GM19455 (cell line): ENCODE measurements at regions not wholly inside any gene's neighbourhood (a gene's known extent, or its start where the extent isn't known, plus 50 kb on each side); places are given as distances from the start of the nearest gene placed in this dataset.

Source experiments
- ATAC-seq: cut with Tn5 transposase; IDR thresholded peaks from one replicate; pipeline ENCODE4 v1.9.1; 2021; ENCODE audit not compliant: unreplicated experiment

DNA sequence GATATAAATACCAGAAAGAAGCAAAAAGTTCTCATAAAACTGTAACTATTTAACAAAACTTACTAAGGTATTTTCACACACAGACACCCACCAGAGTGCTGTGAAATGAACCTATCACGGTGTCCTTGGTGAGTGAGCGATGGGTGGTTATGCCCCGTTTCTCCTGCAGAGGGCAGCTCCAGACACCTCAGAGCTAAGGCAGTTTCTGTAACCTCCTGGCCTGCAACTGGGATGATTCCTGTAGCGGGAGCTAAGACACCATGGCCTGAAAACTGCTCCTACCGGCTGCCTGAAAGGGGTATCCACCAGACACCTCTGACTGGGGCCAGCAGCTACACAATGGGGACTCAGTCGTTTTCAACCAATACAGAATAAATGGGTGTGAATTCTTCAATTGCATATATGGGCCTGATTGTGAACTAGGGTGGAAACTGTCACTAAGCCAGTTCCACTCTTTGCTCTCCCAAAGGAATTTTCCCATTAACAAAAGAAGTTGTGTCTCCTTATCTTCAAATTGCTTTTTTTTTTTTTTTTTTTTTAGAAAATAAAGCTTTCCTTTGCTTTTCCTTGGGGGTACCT is 2375.8 kb upstream of the TENM3 start:
- no peak for ATAC-seq

DNA sequence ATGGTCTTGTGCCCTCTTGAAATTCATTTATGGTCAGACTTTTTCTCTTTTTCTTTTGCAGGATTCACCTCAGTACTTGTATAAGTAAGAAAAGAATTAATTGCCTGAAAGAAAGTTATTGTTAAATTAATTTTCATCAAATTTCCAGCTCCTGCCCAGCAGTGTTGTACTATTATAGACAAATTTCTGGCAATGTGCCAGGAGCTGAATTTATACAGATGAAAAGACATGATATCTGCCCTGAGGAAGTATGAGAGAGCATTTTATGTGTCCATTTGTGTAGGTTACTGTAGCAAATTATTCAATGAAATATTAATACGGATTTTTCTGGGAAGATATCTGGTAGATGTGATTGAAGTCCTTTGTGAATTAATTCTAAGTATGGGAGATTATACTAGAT is 2371.5 kb upstream of the TENM3 start:
- no peak for ATAC-seq

DNA sequence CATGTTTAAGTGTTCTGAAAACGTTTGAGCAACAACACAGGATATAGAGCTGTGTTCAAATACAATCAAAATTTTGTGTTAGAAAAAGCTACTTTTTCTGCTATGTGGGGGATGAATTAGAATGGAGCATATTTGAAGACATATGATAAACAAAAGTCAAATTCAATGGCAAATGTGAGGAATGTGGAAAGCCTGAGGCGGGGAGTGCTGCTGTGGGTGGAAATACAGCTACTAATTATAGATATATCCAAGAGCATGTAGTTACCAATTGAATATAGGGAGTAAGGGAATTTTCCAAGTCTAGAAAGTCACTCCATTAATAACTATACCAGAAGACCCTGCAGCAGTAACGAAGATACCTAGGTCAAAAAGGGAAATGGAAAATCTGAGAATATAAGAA is 2370.4 kb upstream of the TENM3 start:
- no peak for ATAC-seq

DNA sequence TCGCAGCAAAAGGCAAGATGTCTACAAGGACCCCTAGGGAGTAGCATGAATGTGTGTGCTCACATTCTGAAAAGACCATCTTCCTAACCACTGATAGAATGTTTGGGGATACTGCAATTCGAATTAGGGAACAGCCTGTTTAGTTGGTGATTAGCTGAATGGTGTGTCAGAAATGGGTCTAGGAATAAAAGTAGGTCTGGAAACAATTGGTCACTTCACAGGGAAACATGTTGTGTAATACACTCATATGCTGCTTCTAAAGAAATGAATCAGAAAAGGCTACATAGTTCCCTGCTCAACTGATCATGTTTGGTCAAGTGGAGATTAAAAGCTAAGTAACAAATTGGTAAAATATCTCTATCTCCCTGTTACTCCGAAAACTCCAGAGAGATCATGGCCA is 2362.4 kb upstream of the TENM3 start:
- no peak for ATAC-seq

DNA sequence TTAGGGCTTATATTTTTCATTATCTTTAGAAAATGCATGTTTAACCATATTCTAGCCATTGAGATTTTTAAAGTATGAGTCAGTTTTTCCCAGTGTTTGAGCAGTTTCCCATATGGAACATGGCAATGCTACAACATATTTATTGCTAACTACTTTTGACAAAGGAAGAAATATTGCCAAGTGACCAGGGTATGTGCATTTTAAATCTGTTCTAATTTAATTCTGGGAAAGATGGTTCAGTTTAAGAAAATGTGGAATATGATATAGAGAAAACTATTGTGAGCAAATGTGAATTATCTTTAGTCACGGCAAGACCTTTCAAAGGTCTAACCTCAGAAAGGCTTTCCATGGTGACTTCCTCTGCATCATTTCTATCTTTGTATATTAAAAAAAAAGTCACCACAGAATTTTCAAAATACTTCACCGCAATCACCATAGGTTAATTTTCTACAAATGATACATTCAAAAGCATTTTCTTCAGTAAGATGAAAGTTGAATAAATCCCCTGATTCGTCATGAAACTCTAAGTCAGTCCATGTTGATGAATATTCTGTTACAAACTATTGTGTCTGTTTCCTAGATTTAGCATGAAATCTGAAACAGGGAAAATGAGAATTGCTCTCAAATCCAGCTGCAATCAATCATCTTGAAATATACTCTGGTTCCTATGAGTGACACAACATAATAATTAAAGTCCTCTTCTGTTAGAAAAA is 2349.0 kb upstream of the TENM3 start:
- ATAC-seq = no peak

DNA sequence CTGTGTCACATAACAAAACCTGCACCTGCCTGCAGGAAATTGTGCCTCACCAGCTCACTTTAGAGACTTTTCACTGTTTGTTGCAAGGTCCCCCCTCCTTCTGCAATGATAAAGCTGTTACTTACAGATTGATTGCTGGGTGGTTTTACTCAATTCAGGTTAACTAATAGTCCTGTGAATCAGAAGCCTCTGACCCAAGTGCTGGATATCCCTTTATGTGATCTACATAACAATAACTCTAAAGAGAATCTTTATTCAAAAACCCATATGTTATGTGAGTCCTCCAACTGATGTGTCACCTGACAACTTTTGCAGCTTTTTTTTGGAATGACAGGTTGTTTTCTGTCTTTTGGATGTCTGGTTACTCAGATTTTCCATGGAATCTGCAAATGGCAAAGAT is 2323.6 kb upstream of the TENM3 start:
- ATAC-seq = no peak

DNA sequence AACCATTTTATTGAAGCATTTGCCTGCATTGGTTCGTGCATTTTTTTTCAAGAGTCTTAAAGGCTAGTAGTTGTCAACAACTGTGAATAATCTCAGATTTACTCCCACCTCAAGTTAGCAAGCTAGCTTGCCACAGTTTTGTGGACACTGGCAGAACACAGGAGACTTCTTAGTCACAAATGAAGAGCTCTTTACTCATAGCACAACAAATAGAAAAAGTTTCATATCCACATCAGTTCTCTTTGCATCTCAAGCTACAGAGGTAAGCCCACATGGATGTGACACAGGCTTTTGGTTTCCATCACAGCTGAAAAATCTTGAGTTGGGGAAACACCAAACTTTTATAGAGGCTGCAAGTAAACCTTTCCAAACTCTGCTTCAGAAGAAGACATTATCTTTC is 2315.7 kb upstream of the TENM3 start:
- no peak for ATAC-seq

DNA sequence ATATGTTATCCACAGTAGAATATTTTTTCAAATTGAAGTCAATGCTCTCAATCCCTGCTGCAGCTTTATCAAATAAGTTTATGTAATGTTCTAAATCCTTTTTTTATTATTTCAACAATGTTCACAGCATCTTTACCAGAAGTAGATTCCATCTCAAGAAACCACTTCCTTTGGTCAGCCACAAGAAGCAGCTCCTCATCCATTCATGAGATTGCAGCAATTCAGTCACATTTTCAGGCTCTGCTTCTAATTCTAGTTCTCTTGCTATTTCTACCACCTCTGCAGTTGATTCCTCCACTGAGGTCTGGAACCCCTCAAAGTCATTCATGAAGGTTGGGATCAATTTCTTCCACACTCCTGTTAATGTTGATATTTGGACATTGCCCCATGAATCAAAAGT is 2301.3 kb upstream of the TENM3 start:
- no peak for ATAC-seq

DNA sequence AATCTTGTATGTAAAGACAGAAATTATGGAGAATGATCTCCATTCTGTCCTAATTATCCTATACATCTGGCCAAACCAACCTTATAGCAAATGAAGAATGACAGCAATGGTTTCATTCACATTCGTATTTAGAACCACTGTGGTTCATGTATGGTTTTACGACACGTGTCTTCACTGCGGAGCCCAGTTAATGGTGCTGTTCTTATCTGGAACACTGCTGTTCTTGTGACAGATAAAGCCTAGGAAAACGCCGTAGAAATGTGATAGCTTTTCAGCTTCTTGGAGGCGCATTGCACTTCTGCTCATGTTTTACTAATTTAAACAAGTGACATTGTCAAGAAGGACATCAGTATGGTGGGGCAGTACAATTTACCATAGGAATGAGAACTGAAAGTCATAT is 2266.4 kb upstream of the TENM3 start:
- ATAC-seq = no peak

DNA sequence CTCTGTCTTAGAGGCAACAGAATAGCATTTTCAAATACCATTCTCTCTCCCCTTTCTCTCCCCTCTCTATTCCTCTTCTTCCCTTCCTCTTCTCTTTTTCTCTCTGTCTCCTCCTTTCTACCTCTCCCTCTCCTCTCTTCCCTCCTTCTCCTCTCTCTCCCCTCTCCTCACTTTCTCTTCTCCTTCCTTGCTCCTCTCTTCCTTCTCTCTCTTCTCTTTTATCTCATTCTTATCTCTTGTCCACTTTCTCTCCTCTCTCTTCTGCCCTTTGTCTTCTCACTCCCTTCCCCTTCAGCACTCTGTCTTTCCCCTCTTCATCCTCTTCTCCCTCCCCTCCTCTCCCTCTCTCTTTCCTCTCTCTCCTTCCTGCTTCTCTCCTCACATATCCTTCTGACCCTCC is 2265.8 kb upstream of the TENM3 start:
- ATAC-seq = no peak

DNA sequence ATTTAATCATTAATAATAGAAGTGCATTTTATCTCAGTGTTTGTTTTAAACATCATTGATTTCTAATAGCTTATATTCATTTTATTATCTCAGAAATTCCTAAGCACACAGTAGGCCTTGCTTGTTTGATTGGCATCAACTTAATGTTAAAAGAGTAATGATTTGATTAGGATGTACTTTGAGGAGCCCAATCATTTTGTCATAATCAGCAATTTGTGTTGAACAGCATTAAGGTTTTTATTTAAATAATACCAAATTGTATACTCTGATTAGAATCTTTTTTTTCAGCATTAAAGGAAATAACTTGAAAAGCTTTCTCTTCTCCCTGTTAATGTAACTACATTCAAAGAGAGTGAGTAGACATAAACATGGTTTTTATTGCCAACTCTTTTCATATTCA is 2262.0 kb upstream of the TENM3 start:
- no peak for ATAC-seq

DNA sequence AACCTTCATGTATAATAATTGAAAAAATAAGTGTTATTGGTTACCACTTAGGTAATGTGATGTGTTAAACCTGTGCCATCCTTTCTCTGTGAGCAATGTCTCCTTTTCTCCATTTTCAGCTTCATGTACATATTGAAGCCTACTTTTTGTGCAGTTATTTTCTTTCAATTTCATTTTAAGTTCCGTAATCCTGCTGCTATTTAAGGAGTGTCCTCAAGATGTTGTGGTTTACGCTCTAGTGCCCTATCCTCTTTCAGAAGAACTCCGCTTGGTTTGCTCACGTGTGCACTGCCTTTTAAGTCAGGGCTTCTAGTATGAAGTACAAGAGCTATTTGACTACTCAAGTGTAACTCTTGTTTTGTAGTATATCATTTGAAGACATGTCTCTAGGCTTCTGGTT is 2253.2 kb upstream of the TENM3 start:
- peak; percentile 97 for ATAC-seq

DNA sequence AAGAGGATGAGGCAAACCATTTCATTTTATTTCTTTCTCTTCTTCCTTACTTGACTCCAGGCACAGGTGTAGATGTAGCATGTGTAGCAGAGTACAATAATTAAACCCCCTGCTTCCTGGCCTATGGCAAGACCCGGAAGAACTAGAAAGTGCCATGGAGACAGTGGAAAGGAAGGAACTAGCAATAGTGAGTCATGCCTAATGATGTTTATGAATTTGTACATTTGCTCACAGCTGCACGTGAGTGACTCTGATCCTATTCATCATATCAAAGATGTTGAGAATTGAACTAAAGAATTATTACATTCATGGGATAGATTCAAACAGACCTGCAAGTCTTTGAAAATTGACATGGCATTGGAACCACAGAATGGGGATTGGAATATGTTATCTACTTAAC is 2233.9 kb upstream of the TENM3 start:
- no peak for ATAC-seq

DNA sequence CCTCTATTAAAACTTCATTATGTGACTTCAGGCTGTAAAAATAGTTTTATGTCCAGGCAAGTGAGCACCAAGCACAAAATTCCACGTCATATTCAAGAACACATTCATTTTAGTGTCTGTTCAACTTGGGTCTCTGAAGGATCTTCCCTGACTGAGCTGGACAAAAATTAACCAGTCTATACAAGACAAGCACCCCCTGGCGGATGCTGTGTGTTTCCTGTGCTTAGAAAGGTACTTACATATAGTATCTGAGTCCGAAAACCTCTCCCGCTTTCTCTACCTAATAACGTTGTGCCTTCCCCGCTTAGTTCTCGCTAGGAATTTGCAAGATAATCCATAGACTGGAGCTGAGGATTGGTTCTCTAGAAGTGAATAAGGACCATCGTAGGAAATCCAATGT is 2214.5 kb upstream of the TENM3 start:
- no peak for ATAC-seq

DNA sequence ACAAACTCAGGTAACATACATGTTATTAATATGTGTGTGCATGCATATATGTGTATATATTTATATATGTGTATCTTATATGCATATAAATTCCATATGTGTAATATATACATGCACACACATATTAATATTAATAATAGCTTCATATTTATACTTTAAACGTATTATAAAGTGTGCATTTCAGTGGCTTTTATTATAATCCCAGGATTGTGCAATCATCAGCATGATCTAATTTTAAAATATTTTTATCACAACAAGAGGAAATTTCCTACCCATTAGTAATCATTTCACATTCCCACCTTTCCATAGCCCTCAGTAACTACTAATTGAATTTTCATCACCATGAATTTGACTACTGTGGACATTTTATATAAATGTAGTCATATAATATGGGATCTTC is 2211.9 kb upstream of the TENM3 start:
- ATAC-seq = no peak

DNA sequence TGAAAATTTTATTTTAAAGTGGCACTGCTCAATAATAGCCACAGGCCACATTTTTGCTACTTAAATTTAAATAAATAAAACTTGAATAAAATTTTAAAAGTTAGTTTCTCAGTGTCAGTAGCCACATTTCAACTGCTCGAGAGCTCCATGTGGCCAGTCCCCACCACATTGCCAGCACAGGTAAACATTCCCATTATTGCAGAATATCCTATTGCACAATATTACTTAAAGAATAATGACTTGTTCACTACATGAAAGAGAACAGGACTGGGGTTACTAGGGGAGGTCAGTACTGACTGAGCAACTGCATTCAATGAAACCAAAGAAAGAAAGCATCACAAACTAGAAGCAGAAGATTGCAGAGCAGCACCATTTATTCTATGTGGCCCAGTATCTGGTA is 2201.6 kb upstream of the TENM3 start:
- ATAC-seq = no peak

DNA sequence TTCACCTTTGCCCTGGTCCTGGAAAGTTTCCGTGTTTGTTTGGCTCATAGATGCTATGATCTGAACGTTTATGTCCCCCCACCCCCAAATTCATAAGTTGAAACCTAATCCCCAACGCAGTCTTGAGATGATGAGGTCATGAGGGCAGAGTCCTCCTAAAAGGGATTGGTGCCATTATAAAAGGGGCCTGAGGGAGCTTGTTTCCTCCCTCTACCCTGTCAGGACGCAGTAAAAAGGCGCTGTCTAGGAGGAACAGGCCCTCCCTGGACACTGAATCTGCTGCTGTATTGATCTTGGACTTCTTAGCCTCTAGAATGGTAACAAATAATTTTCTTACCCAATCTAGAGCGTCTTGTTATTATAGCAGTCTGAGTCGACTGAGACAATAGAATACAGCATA is 2190.6 kb upstream of the TENM3 start:
- ATAC-seq = no peak

DNA sequence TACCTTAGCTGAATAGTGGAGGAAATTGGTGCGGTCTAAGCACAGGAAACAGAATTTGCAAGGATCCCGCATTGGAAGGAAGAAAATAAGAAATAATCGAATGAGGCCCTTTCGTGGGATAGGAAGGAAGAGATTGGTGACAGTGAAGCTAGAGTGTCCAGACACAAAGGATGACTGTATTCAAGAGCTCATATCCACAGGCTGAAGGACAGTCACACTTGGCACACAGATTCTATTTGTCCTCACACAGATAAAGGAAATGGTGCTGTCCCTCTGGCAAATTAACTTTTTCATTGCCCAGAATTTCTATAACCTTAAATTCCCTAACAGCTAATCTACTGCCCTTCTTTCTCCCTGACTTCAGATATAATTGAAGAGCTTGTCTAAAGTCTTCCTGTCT is 2188.9 kb upstream of the TENM3 start:
- no peak for ATAC-seq

DNA sequence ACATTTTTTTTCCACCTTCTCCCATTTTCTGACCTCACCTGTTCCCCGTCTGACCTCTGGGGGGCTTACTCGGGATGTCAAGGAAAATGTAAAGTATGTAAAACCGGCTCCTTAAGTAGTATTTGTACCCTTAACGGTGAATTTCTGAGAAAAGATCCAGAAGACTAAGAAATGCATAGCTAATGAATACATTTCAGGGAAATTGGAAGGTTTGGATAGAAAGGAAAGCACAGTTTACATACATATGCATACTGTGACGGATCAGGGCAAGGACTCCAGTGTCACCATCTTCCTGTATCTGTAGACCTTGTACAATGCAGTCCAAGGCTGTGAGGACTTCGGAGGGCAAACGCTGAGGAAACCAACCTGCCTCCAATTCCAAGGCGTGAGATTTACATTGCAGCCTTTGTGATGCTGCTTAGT is 2185.9 kb upstream of the TENM3 start:
- no peak for ATAC-seq

DNA sequence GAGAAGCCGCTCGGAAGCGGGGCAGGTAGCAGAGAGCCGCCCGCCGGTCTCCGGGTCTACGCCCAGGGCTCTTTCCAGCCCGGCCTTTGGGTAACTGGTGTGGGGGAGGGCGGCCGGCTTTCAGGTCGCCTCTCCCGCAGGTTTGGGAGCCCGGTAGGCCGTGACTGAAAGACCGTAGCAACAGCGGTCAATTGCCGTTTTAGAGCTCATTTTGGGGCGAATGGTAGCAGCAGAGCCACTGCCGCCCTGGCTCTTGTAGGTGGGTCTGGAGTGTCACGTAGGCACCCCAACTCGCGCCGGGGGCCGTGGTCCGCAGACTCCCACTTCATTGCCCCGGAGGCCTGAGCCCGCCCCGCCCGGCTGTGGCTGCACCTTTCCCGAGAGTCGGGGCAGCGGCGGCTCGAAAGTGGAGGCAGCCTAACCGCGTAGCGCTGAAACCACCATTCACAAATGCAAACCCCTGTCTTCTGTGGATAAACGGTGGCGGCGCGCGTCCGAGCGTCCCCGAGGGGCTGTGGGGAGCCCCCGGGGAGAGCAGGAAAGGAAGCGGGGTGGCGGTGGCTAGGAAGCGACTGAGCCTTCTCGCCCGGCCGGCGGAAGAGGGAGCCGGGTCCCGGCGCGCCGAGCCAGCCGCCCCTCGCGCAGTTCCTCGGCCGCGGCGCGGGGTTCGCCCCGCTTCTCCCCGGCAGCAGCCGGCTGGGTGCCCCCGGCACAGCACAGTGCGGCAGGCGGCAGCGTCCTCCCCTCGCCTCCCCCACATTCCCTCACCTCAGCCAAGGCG is 2185.1 kb upstream of the TENM3 start:
- no peak for ATAC-seq

DNA sequence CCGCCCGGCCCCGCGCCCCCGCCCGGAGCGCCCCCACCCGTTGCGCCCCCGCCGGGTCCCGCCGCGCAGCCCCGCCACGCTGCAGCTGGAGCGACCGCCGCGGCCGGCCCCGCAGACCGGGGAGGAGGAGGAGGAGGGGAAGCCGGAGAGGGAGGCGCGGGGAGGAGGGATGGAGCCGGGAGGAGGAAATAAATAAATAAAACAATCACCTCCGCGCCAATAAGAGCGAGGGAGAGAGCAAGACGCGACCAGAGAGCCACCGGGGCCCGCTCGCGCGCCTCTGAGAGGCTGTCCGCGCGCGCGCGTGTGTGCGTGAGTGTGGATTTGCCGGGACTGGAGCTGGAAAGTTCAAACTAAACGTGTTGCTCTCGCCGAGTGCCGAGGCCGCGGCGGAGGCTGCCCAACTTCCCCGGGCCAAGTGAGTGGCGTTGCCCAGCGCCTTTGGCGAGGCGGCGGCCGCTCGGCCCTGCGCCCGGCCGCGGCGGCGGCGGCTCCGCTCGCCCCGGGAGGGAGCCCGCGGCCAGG is 2184.4 kb upstream of the TENM3 start:
- no peak for ATAC-seq

DNA sequence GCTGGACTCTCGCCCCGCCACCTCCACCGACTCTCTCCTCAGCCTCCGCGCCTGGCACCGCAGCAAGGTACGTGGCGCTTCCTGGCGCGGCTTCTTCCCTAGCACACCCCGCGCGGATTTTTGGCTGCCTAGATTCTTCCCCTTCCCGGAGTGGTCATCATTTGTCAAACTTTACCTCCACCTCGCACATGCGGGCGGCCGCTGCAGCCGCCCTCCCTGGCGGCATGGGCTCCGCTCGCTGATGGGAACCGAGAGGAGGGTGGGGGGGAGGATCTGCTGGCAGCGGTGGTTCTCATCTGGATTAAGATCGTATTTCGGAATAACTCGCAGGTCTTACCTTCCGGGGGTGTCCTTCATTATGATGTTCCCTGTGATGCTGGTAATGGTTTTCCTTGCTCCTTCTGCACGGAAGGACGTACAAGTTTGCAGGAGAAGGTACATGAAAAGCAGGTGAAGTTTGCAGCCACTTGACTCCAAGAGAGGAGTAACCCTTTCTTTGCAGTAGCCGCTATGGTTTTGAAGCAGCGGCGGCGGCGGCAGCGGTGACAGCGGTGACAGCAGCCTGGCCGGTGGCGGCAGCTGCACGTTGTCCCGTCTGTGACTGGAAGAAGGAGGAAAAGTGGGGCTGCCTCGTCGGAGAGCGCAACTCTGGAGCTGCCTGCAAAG is 2183.9 kb upstream of the TENM3 start:
- no peak for ATAC-seq
